Kidney epithelial cell (primary cell): ENCODE measurements at regions not wholly inside any gene's neighbourhood (a gene's known extent, or its start where the extent isn't known, plus 50 kb on each side); places are given as distances from the start of the nearest gene placed in this dataset.

Experiments
- DNase-seq: peaks from one replicate; pipeline ENCODE4 v3.0.0-alpha.2; 2010; ENCODE audit warnings: low read depth
- H3K27me3 ChIP-seq: 2 replicates; pipeline ENCODE4 v1.6.0; 2011; ENCODE audit warnings: low read length; ENCODE audit not compliant: control insufficient read depth, insufficient read depth
- H3K36me3 ChIP-seq: 2 replicates; pipeline ENCODE4 v1.5.1; 2011; ENCODE audit warnings: low read length; ENCODE audit not compliant: control insufficient read depth, insufficient read depth
- H3K4me3 ChIP-seq: 2 replicates; pipeline ENCODE4 v1.5.1; 2011; ENCODE audit warnings: low read depth, mild to moderate bottlenecking, control low read depth, low read length
- TF ChIP-seq, protein P1 (sequence below): IDR thresholded peaks from 2 replicates; pipeline ENCODE4 v1.5.1; 2011; ENCODE audit warnings: mild to moderate bottlenecking, moderate library complexity, low read length, control low read depth, inconsistent platforms; ENCODE audit not compliant: insufficient read depth, poor library complexity, severe bottlenecking

GRCh38 chr11:70745451-70745850 is 347.1 kb downstream of the CTTN start:
- H3K4me3 ChIP-seq, result no peak overlapping the region
- DNase-seq, result no peak
- H3K36me3 ChIP-seq, result no peaks in the 10 kb centered on the region
- peaks cover 3% of the 10 kb centered on the region for H3K27me3 ChIP-seq
- TF ChIP-seq, protein P1, sequence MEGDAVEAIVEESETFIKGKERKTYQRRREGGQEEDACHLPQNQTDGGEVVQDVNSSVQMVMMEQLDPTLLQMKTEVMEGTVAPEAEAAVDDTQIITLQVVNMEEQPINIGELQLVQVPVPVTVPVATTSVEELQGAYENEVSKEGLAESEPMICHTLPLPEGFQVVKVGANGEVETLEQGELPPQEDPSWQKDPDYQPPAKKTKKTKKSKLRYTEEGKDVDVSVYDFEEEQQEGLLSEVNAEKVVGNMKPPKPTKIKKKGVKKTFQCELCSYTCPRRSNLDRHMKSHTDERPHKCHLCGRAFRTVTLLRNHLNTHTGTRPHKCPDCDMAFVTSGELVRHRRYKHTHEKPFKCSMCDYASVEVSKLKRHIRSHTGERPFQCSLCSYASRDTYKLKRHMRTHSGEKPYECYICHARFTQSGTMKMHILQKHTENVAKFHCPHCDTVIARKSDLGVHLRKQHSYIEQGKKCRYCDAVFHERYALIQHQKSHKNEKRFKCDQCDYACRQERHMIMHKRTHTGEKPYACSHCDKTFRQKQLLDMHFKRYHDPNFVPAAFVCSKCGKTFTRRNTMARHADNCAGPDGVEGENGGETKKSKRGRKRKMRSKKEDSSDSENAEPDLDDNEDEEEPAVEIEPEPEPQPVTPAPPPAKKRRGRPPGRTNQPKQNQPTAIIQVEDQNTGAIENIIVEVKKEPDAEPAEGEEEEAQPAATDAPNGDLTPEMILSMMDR, result no peak

GRCh38 chr11:70745941-70746340 is 347.6 kb downstream of the CTTN start:
- H3K36me3 ChIP-seq, result no peaks in the 10 kb centered on the region

DNA sequence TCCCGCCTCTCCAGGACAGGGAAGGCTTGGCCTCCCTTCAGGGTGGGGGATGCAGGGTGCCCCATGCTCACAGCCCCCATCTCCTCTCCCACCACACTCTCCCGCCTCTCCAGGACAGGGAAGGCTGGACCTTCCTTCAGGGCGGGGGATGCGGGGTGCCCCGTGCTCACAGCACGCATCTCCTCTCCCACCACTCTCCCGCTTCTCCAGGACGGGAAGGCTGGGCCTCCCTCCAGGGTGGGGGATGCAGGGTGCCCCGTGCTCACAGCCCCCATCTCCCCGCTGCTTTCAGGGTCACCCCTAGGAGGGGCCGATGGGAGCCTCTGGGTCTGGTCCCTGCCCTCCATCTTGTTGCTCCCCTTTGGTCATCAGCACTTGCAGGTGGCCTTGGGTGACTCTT is 348.0 kb downstream of the CTTN start:
- no peaks in the 10 kb centered on the region for H3K36me3 ChIP-seq
- H3K27me3 ChIP-seq, result peaks cover 3% of the 10 kb centered on the region
- no peak for DNase-seq
- TF ChIP-seq, protein P1, result no peak
- H3K4me3 ChIP-seq, result no peak overlapping the region

More at GRCh38 chr11:70745941-70746340, 347.6 kb downstream of the CTTN start:
- TF ChIP-seq, protein P1, result no peak
- no peak for DNase-seq
- no peak overlapping the region for H3K4me3 ChIP-seq
- H3K27me3 ChIP-seq, result peaks cover 3% of the 10 kb centered on the region

- H3K4me3 ChIP-seq, result no peak overlapping the region
- H3K36me3 ChIP-seq, result no peaks in the 10 kb centered on the region
- peaks cover 3% of the 10 kb centered on the region for H3K27me3 ChIP-seq
- TF ChIP-seq, protein P1, result no peak
- DNase-seq, result no peak
Observed at GRCh38 chr11:70747285-70747684, 349.0 kb downstream of the CTTN start.

DNA sequence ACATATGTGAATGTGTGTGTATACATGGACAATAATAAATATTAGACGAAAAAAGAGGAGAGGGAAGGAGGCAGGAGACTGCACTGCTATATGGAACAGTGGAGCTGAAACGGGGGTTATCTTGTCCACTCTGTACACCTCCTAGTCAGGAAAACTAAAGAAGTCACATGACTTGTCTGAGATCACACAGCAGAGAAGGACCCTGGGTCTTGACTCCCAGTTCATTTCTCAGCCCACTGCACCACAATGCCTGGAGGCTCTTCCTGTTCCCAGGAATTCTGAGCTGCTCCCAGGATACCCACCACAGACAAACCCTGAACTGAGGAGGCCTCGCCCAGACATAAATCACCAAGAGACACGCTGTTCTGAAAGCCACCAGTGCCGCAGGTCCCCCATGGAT is 349.6 kb downstream of the CTTN start:
- TF ChIP-seq, protein P1, result no peak
- DNase-seq, result no peak
- H3K4me3 ChIP-seq, result no peak overlapping the region

GRCh38 chr11:70751142-70751734 is 352.9 kb downstream of the CTTN start:
- Histone ChIP-seq H3K4me3 (no peak overlapping the region), H3K27me3 (no peaks in the 10 kb centered on the region), H3K36me3 (no peaks in the 10 kb centered on the region)
- TF ChIP-seq, protein P1, result no peak
- DNase-seq, result no peak

More for the DNA sequence above, 349.6 kb downstream of the CTTN start:
- H3K36me3 ChIP-seq, result no peaks in the 10 kb centered on the region
- H3K27me3 ChIP-seq, result peaks cover 3% of the 10 kb centered on the region
